ENCODE measurements at regions not wholly inside any gene's neighbourhood (a gene's known extent, or its start where the extent isn't known, plus 50 kb on each side); places are given as distances from the start of the nearest gene placed in this dataset.
A peak's percentile ranks its signal among the peaks of the same experiment; 100 is the strongest.

GRCh38 chr6:159456349-159456748 lies 236.7 kb downstream of the SOD2 start:
- peak; percentile 44 for DNase-seq
- H3K4me2 ChIP-seq (ENCODE audit: low read depth, low read length, poor library complexity, severe bottlenecking) = no peak overlapping the region
- H3K27me3 ChIP-seq (ENCODE audit: low read length) = no peaks in the 10 kb centered on the region
- no peaks in the 10 kb centered on the region for H3K36me3 ChIP-seq (ENCODE audit: insufficient read depth, low read length)
- no peak overlapping the region for H3K4me3 ChIP-seq (ENCODE audit: low read length)
- no peak overlapping the region for H3K9ac ChIP-seq (ENCODE audit: low read length)
- no peaks in the 10 kb centered on the region for H4K20me1 ChIP-seq (ENCODE audit: insufficient read depth, low read depth, low read length)
- H2AFZ ChIP-seq (ENCODE audit: low read length) = no peak overlapping the region
- H3K9me3 ChIP-seq (ENCODE audit: low read length) = no peaks in the 10 kb centered on the region
- no peaks in the 10 kb centered on the region for H3K9me2 ChIP-seq (replicated peaks; ENCODE audit: insufficient read depth, low read length)
- peaks cover 17% of the 10 kb centered on the region for H3K4me1 ChIP-seq (ENCODE audit: low read length)
- no peaks in the 10 kb centered on the region for H3K79me2 ChIP-seq (ENCODE audit: low read length)
- no peak overlapping the region for H3K27ac ChIP-seq (ENCODE audit: low read length)

- Histone ChIP-seq H3K36me3 (ENCODE audit: insufficient read depth, low read length) (no peaks in the 10 kb centered on the region), H3K4me3 (ENCODE audit: low read length) (no peak overlapping the region), H3K4me1 (ENCODE audit: low read length) (peaks cover 11% of the 10 kb centered on the region), H3K27me3 (ENCODE audit: low read length) (no peaks in the 10 kb centered on the region), H3K9me3 (ENCODE audit: low read length) (no peaks in the 10 kb centered on the region), H2AFZ (ENCODE audit: low read length) (no peak overlapping the region), H3K9ac (ENCODE audit: low read length) (no peak overlapping the region), H3K9me2 (replicated peaks; ENCODE audit: insufficient read depth, low read length) (no peaks in the 10 kb centered on the region), H3K4me2 (ENCODE audit: low read depth, low read length, poor library complexity, severe bottlenecking) (no peak overlapping the region), H4K20me1 (ENCODE audit: insufficient read depth, low read depth, low read length) (no peaks in the 10 kb centered on the region), H3K79me2 (ENCODE audit: low read length) (no peaks in the 10 kb centered on the region), H3K27ac (ENCODE audit: low read length) (no peak overlapping the region)
- DNase-seq = no peak
These were observed 237.3 kb downstream of the SOD2 start for GRCh38 chr6:159455700-159456274.

DNA sequence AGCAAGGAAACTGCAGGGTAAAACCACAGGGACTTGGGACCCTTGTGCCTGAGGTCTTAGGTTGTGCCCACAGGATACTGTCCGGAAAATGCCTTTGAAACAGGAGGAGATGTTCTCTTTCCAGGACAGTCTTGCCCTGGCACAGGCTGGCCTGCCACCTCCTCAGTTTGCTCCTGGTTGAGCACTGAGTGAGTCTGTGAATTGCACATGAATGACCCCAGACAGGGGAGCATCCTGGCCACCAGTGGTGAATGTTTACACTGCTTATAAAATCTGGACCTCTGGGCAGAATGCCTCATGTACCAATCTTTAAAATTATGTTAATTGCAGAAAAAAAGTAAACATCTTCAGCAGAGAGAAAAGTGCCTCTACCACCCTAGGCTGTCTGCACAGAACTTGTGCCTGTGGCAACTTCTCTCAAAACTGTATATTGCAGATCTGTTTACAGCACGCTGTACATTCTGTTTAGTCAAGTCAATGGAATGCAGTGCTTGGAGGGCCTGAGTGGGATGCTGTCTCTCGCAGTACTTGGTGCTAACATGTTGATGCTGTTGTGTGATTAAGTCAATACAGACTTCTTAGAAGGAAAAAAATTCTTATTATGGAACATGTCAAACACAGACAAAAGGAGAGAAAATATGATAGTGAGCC lies 242.1 kb downstream of the SOD2 start:
- H3K9me3 ChIP-seq (ENCODE audit: low read length) = no peaks in the 10 kb centered on the region
- H3K4me1 ChIP-seq (ENCODE audit: low read length) = no peaks in the 10 kb centered on the region
- H3K4me2 ChIP-seq (ENCODE audit: low read depth, low read length, poor library complexity, severe bottlenecking) = no peak overlapping the region
- H3K4me3 ChIP-seq (ENCODE audit: low read length) = no peak overlapping the region
- no peaks in the 10 kb centered on the region for H3K36me3 ChIP-seq (ENCODE audit: insufficient read depth, low read length)
- H3K79me2 ChIP-seq (ENCODE audit: low read length) = no peaks in the 10 kb centered on the region
- no peaks in the 10 kb centered on the region for H3K9me2 ChIP-seq (replicated peaks; ENCODE audit: insufficient read depth, low read length)
- no peak overlapping the region for H3K9ac ChIP-seq (ENCODE audit: low read length)
- H3K27ac ChIP-seq (ENCODE audit: low read length) = no peak overlapping the region
- H4K20me1 ChIP-seq (ENCODE audit: insufficient read depth, low read depth, low read length) = no peaks in the 10 kb centered on the region
- H2AFZ ChIP-seq (ENCODE audit: low read length) = no peak overlapping the region
- no peaks in the 10 kb centered on the region for H3K27me3 ChIP-seq (ENCODE audit: low read length)
- DNase-seq = no peak

DNA sequence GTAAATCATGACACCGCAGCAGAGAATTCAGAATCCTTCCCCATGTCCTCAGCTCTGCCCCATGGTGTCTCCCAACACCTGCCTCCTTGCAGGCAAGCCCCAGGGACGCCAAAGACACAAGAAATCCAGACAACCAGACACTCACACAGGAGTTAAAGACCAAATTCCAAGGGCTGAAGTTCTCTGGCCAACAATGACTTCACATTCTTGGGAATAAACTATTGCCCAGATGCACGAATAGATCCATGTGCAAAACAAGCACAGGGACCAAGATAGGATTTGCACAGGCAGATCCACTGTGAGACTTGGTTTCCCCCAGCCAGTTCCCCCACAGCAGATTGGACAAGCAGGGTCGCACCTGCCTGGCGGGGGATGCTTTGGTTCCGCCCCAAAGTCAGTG lies 246.7 kb downstream of the SOD2 start:
- Histone ChIP-seq H3K9ac (ENCODE audit: low read length) (no peak overlapping the region), H3K36me3 (ENCODE audit: insufficient read depth, low read length) (no peaks in the 10 kb centered on the region), H3K4me1 (ENCODE audit: low read length) (no peaks in the 10 kb centered on the region; the same call in 1 of the 2 replicates), H3K9me2 (replicated peaks; ENCODE audit: insufficient read depth, low read length) (no peaks in the 10 kb centered on the region), H3K9me3 (ENCODE audit: low read length) (no peaks in the 10 kb centered on the region), H3K4me2 (ENCODE audit: low read depth, low read length, poor library complexity, severe bottlenecking) (no peak overlapping the region), H3K4me3 (ENCODE audit: low read length) (no peak overlapping the region), H3K27ac (ENCODE audit: low read length) (no peak overlapping the region), H3K27me3 (ENCODE audit: low read length) (no peaks in the 10 kb centered on the region), H2AFZ (ENCODE audit: low read length) (no peak overlapping the region), H4K20me1 (ENCODE audit: insufficient read depth, low read depth, low read length) (no peaks in the 10 kb centered on the region), H3K79me2 (ENCODE audit: low read length) (no peaks in the 10 kb centered on the region)
- DNase-seq = no peak

GRCh38 chr6:159445351-159445750 lies 247.7 kb downstream of the SOD2 start:
- no peaks in the 10 kb centered on the region for H3K27me3 ChIP-seq (ENCODE audit: low read length)

DNA sequence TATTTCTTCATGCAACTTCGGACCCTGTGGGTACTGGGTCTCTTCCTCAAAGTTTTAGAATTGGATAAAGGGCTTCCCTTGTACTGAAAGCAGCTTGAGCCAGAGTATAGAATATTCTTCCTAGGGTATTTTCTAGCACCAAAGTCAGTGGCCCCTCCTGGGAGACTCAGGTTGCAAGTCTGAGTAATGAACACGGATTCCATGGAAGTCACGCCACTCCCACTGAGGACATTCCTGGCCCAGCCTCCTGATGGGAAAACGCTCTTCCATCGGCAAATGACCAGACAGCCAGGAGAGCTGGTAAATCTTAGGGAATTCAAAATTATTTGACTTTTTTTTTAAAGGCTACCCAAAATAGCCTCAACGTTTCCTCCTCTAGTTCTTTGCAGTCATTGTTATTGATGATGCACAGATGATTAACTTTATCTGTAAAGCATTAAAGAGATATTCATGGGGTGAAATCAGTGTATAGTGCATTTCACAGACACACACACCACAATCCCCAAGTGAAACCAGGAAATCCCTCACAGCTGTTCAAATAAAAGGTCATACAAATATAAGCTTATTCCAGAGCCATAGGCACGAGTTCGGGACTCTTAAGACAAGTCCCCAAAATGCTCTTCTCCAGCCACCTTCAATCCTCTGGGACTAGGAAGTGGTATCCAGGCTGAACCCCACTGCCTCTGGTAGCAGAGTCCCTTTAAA lies 248.8 kb downstream of the SOD2 start:
- Histone ChIP-seq H4K20me1 (ENCODE audit: insufficient read depth, low read depth, low read length) (no peaks in the 10 kb centered on the region), H3K9me3 (ENCODE audit: low read length) (no peaks in the 10 kb centered on the region), H3K9me2 (replicated peaks; ENCODE audit: insufficient read depth, low read length) (no peaks in the 10 kb centered on the region), H3K4me3 (ENCODE audit: low read length) (no peak overlapping the region), H3K27me3 (ENCODE audit: low read length) (no peaks in the 10 kb centered on the region), H2AFZ (ENCODE audit: low read length) (no peak overlapping the region), H3K4me2 (ENCODE audit: low read depth, low read length, poor library complexity, severe bottlenecking) (no peak overlapping the region), H3K36me3 (ENCODE audit: insufficient read depth, low read length) (no peaks in the 10 kb centered on the region), H3K27ac (ENCODE audit: low read length) (no peak overlapping the region), H3K9ac (ENCODE audit: low read length) (no peak overlapping the region), H3K4me1 (ENCODE audit: low read length) (no peaks in the 10 kb centered on the region; the same call in 1 of the 2 replicates), H3K79me2 (ENCODE audit: low read length) (no peaks in the 10 kb centered on the region)
- DNase-seq = no peak

More at GRCh38 chr6:159445351-159445750, 247.7 kb downstream of the SOD2 start:
- H3K4me2 ChIP-seq (ENCODE audit: low read depth, low read length, poor library complexity, severe bottlenecking) = no peak overlapping the region
- no peak for DNase-seq
- H3K9me3 ChIP-seq (ENCODE audit: low read length) = no peaks in the 10 kb centered on the region
- H3K79me2 ChIP-seq (ENCODE audit: low read length) = no peaks in the 10 kb centered on the region
- H3K36me3 ChIP-seq (ENCODE audit: insufficient read depth, low read length) = no peaks in the 10 kb centered on the region
- no peaks in the 10 kb centered on the region; the same call in 1 of the 2 replicates for H3K4me1 ChIP-seq (ENCODE audit: low read length)
- no peak overlapping the region for H2AFZ ChIP-seq (ENCODE audit: low read length)
- no peaks in the 10 kb centered on the region for H3K9me2 ChIP-seq (replicated peaks; ENCODE audit: insufficient read depth, low read length)
- no peak overlapping the region for H3K27ac ChIP-seq (ENCODE audit: low read length)
- no peaks in the 10 kb centered on the region for H4K20me1 ChIP-seq (ENCODE audit: insufficient read depth, low read depth, low read length)
- no peak overlapping the region for H3K4me3 ChIP-seq (ENCODE audit: low read length)
- H3K9ac ChIP-seq (ENCODE audit: low read length) = no peak overlapping the region

DNA sequence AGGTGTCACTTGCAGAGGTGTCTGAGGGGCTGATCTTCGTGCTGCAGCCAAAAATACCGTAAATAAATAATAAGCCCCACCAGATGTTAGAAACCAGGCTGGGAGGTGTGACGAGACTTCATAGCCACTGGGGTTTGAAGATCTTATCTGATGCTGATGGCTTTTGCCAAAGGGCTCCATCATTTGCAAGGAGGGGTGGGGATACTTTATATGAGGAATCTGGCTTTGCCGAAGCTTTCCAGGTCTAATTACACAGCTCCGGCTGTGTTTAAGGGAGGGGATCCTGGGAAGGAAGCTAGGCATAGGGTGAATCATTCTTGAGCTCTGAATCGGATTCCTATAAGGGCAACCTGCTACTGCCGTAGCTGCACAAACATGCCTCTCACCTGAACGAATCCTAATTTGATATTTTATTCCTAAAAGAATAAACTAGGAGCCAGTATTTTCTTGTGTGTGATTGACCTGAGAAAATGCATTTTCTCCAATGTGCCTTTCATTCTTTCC lies 249.6 kb downstream of the SOD2 start:
- no peaks in the 10 kb centered on the region for H3K27me3 ChIP-seq (ENCODE audit: low read length)
- H3K9me3 ChIP-seq (ENCODE audit: low read length) = no peaks in the 10 kb centered on the region
- no peaks in the 10 kb centered on the region for H3K36me3 ChIP-seq (ENCODE audit: insufficient read depth, low read length)
- H3K4me1 ChIP-seq (ENCODE audit: low read length) = no peaks in the 10 kb centered on the region; the same call in 1 of the 2 replicates
- H3K27ac ChIP-seq (ENCODE audit: low read length) = no peak overlapping the region
- no peak for DNase-seq
- H3K9me2 ChIP-seq (replicated peaks; ENCODE audit: insufficient read depth, low read length) = no peaks in the 10 kb centered on the region
- H3K79me2 ChIP-seq (ENCODE audit: low read length) = no peaks in the 10 kb centered on the region
- H3K4me3 ChIP-seq (ENCODE audit: low read length) = no peak overlapping the region
- no peaks in the 10 kb centered on the region for H4K20me1 ChIP-seq (ENCODE audit: insufficient read depth, low read depth, low read length)
- no peak overlapping the region for H3K4me2 ChIP-seq (ENCODE audit: low read depth, low read length, poor library complexity, severe bottlenecking)
- H3K9ac ChIP-seq (ENCODE audit: low read length) = no peak overlapping the region
- H2AFZ ChIP-seq (ENCODE audit: low read length) = no peak overlapping the region

- Histone ChIP-seq H3K9me2 (replicated peaks; ENCODE audit: insufficient read depth, low read length) (no peaks in the 10 kb centered on the region), H3K36me3 (ENCODE audit: insufficient read depth, low read length) (no peaks in the 10 kb centered on the region), H3K4me1 (ENCODE audit: low read length) (peaks cover 4% of the 10 kb centered on the region; the same call in 1 of the 2 replicates), H2AFZ (ENCODE audit: low read length) (no peak overlapping the region), H3K27ac (ENCODE audit: low read length) (no peak overlapping the region), H3K4me3 (ENCODE audit: low read length) (no peak overlapping the region), H3K79me2 (ENCODE audit: low read length) (no peaks in the 10 kb centered on the region), H3K9me3 (ENCODE audit: low read length) (no peaks in the 10 kb centered on the region), H4K20me1 (ENCODE audit: insufficient read depth, low read depth, low read length) (no peaks in the 10 kb centered on the region), H3K27me3 (ENCODE audit: low read length) (no peaks in the 10 kb centered on the region), H3K9ac (ENCODE audit: low read length) (no peak overlapping the region), H3K4me2 (ENCODE audit: low read depth, low read length, poor library complexity, severe bottlenecking) (no peak overlapping the region)
- no peak for DNase-seq
These were observed 251.4 kb downstream of the SOD2 start for GRCh38 chr6:159441704-159441981.

Measured in Karpas-422 (cell line).